SK-N-MC (cell line): ENCODE measurements at regions not wholly inside any gene's neighbourhood (a gene's known extent, or its start where the extent isn't known, plus 50 kb on each side); places are given as distances from the start of the nearest gene placed in this dataset.
"Not testable (repeated sequence)": the region's sequence is repeated elsewhere in the genome, so short reads cannot be mapped to it uniquely, and the experiment has no call there.

Experiments
- EZH2 ChIP-seq: fragments of 200-600 bp; sonication (generic); IDR thresholded peaks from one replicate; pipeline ENCODE4 v1.6.1; 2017; ENCODE audit warnings: antibody characterized with exemption
- FOXP2 ChIP-seq: optimal IDR thresholded peaks from 2 replicates; pipeline ENCODE3; 2011; ENCODE audit warnings: mild to moderate bottlenecking, moderate library complexity; ENCODE audit not compliant: insufficient read depth; ENCODE audit errors: extremely low read length, control extremely low read depth
- POLR2AphosphoS5 ChIP-seq: IDR thresholded peaks from 2 replicates; pipeline ENCODE4 v1.6.1; 2012; ENCODE audit warnings: mild to moderate bottlenecking, low read depth, low read length, borderline replicate concordance

- TF ChIP-seq POLR2AphosphoS5, EZH2, FOXP2: not testable (repeated sequence)
Measured at GRCh38 chr1:10922315-10923060, 90.0 kb upstream of the TARDBP start.
